Fibroblast of lung (primary cell): ENCODE measurements at regions not wholly inside any gene's neighbourhood (a gene's known extent, or its start where the extent isn't known, plus 50 kb on each side); places are given as distances from the start of the nearest gene placed in this dataset.
A peak's percentile ranks its signal among the peaks of the same experiment; 100 is the strongest.

Experiments used
- DNase-seq, 2 donors: peaks; one replicate each; pipeline versions ENCODE4 v3.0.0 to v3.0.0-alpha.2; 2010; ENCODE audit warnings: low read depth in 2 of 2
- H2AFZ ChIP-seq: 2 replicates; pipeline ENCODE4 v1.5.1; 2012; ENCODE audit warnings: low read length, control low read depth, inconsistent platforms
- H3K27ac ChIP-seq: 2 replicates; pipeline ENCODE4 v1.5.1; 2011; ENCODE audit warnings: low read length, control low read depth; ENCODE audit not compliant: insufficient read depth
- H3K27me3 ChIP-seq: 2 replicates; pipeline ENCODE4 v1.5.1; 2011; ENCODE audit warnings: mild to moderate bottlenecking, low read length; ENCODE audit not compliant: control insufficient read depth, insufficient read depth
- H3K36me3 ChIP-seq: 2 replicates; pipeline ENCODE4 v1.5.1; 2011; ENCODE audit warnings: low read length; ENCODE audit not compliant: control insufficient read depth, insufficient read depth
- H3K4me1 ChIP-seq: 2 replicates; pipeline ENCODE4 v1.5.1; 2011; ENCODE audit warnings: low read length; ENCODE audit not compliant: control insufficient read depth, insufficient read depth; ENCODE audit errors: extremely low read depth
- H3K4me2 ChIP-seq: 2 replicates; pipeline ENCODE4 v1.5.1; 2011; ENCODE audit warnings: low read length, control low read depth; ENCODE audit not compliant: insufficient read depth; ENCODE audit errors: extremely low read depth
- H3K4me3 ChIP-seq, 4 experiments: fragments of 200-600 bp in 1 of 4; sonication (generic) in 1 of 4; replicated peaks in 1 of 4; 2 replicates each; pipeline ENCODE4 v1.5.1; 2011 to 2016; ENCODE audit warnings: low read length in 4 of 4, low read depth in 3 of 4, mild to moderate bottlenecking in 3 of 4, control low read depth in 2 of 4, inconsistent platforms in 1 of 4, mixed read lengths in 1 of 4; ENCODE audit not compliant: insufficient read depth in 1 of 4; ENCODE audit errors: control extremely low read depth in 1 of 4
- H3K79me2 ChIP-seq: 2 replicates; pipeline ENCODE4 v1.5.1; 2012; ENCODE audit warnings: mild to moderate bottlenecking, low read length, inconsistent platforms; ENCODE audit not compliant: control insufficient read depth, insufficient read depth
- H3K9ac ChIP-seq: 2 replicates; pipeline ENCODE4 v1.5.1; 2011; ENCODE audit warnings: mild to moderate bottlenecking, low read length, control low read depth; ENCODE audit not compliant: insufficient read depth
- H3K9me3 ChIP-seq: 2 replicates; pipeline ENCODE4 v1.5.1; 2012; ENCODE audit warnings: low read depth, low read length; ENCODE audit not compliant: control insufficient read depth, insufficient read depth
- H4K20me1 ChIP-seq: 2 replicates; pipeline ENCODE4 v1.5.1; 2011; ENCODE audit warnings: low read length; ENCODE audit not compliant: control insufficient read depth, insufficient read depth; ENCODE audit errors: extremely low read depth
- CTCF ChIP-seq, 2 donors: IDR thresholded peaks in 1 of 2; conservative IDR thresholded peaks in 1 of 2; 1 replicate in 1 of 2; 2 replicates in 1 of 2; pipeline ENCODE4 v1.5.1; 2011 to 2012; ENCODE audit warnings: low read length in 2 of 2, control low read depth in 1 of 2, inconsistent platforms in 1 of 2, low read depth in 1 of 2, mild to moderate bottlenecking in 1 of 2
- EZH2 ChIP-seq: IDR thresholded peaks from 2 replicates; pipeline ENCODE4 v1.5.1; 2012; ENCODE audit warnings: low read length, control low read depth, mild to moderate bottlenecking; ENCODE audit errors: missing control alignments

GRCh38 chr13:47718556-47718955 is 282.5 kb downstream of the SUCLA2 start:
- no peaks in the 10 kb centered on the region for H3K79me2 ChIP-seq
- H3K4me1 ChIP-seq, result no peaks in the 10 kb centered on the region
- no peaks in the 10 kb centered on the region for H3K36me3 ChIP-seq

DNA sequence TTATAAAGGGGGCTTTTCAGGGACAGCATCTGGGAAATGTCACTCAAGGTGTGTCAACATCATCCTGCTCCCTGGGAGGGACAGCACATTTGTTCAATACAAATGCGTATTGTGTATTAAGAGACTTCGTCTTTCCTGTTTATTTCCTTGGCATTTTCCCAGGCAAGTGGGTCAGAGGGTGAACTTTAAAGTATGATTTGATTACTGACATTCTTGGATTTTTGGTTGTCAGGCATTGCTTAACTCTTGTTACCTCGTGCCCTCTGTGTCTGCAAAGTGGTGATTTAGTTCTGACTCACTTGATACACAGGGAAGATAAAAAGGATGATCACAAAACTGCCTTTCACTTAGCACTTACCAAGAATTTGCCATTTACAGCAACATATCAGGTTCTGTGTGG is 292.7 kb downstream of the SUCLA2 start:
- Histone ChIP-seq H4K20me1 (no peaks in the 10 kb centered on the region), H3K4me3 (no peak overlapping the region), H3K27me3 (peaks cover 2% of the 10 kb centered on the region), H3K36me3 (no peaks in the 10 kb centered on the region), H2AFZ (no peak overlapping the region), H3K27ac (no peak overlapping the region), H3K9me3 (no peaks in the 10 kb centered on the region), H3K4me2 (no peak overlapping the region), H3K4me1 (no peaks in the 10 kb centered on the region), H3K79me2 (no peaks in the 10 kb centered on the region), H3K9ac (no peak overlapping the region)
- no peak for TF ChIP-seq EZH2
- no peak for TF ChIP-seq CTCF (conservative IDR thresholded peaks at IDR 0.05 in 1 of 2, IDR thresholded peaks at IDR 0.05 in 1 of 2; ENCODE audit: low read depth in 1 of 2, low read length in 2 of 2)
- peak; percentile 49 to 80 for DNase-seq

More at GRCh38 chr13:47718556-47718955, 282.5 kb downstream of the SUCLA2 start:
- no peaks in the 10 kb centered on the region for H3K9me3 ChIP-seq
- no peak overlapping the region for H3K4me3 ChIP-seq
- DNase-seq, result no peak
- H3K4me2 ChIP-seq, result no peak overlapping the region
- no peaks in the 10 kb centered on the region for H3K27me3 ChIP-seq
- H3K27ac ChIP-seq, result no peak overlapping the region
- TF ChIP-seq EZH2 (no peak), CTCF (conservative IDR thresholded peaks at IDR 0.05 in 1 of 2, IDR thresholded peaks at IDR 0.05 in 1 of 2; ENCODE audit: low read depth in 1 of 2, low read length in 2 of 2) (no peak)
- no peaks in the 10 kb centered on the region for H4K20me1 ChIP-seq
- H3K9ac ChIP-seq, result no peak overlapping the region
- no peak overlapping the region for H2AFZ ChIP-seq

DNA sequence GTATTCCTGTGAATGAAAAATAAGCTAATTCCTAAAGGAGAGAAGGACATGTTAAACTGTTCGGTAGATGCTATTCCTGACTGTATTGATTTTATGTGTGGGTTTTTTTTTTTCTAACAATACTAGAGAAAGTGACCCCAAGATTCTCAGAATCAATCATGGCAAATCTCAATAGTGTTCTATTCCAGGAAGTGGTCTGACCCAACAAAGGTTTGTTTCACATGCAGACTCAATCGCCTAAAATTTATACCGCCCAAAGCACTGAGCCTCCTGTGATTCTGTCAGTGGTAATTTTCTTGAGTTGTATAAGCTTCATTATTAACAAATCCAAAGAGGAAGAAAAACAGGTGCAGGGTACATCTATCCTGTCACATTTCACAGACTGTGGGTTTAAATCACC is 293.7 kb downstream of the SUCLA2 start:
- TF ChIP-seq CTCF (conservative IDR thresholded peaks at IDR 0.05 in 1 of 2, IDR thresholded peaks at IDR 0.05 in 1 of 2; ENCODE audit: low read depth in 1 of 2, low read length in 2 of 2), result no peak
- TF ChIP-seq EZH2, result no peak
- Histone ChIP-seq H3K4me2 (no peak overlapping the region), H4K20me1 (no peaks in the 10 kb centered on the region)

More for the DNA sequence above, 293.7 kb downstream of the SUCLA2 start:
- no peak for DNase-seq
- no peaks in the 10 kb centered on the region for H3K9me3 ChIP-seq
- H3K27me3 ChIP-seq, result peaks cover 2% of the 10 kb centered on the region
- H3K36me3 ChIP-seq, result no peaks in the 10 kb centered on the region
- H3K79me2 ChIP-seq, result no peaks in the 10 kb centered on the region
- no peak overlapping the region for H3K4me3 ChIP-seq
- H3K4me1 ChIP-seq, result no peaks in the 10 kb centered on the region
- H2AFZ ChIP-seq, result no peak overlapping the region
- H3K9ac ChIP-seq, result no peak overlapping the region
- H3K27ac ChIP-seq, result no peak overlapping the region
